ENCODE measurements at regions not wholly inside any gene's neighbourhood (a gene's known extent, or its start where the extent isn't known, plus 50 kb on each side); places are given as distances from the start of the nearest gene placed in this dataset.
"Not testable (repeated sequence)": the region's sequence is repeated elsewhere in the genome, so short reads cannot be mapped to it uniquely, and the experiment has no call there.

GRCh38 chr9:22508354-22508753 is 61.7 kb downstream of the DMRTA1 start:
- peaks cover 28% of the 10 kb centered on the region for H3K9me3 Mint-ChIP-seq (ENCODE audit: low read depth)
- not testable (repeated sequence) for DNase-seq (ENCODE audit: low spot score, unreplicated experiment); H3K27me3 Mint-ChIP-seq; H3K36me3 Mint-ChIP-seq (ENCODE audit: insufficient read depth); H3K27ac Mint-ChIP-seq; H3K4me3 Mint-ChIP-seq (ENCODE audit: low read depth); H3K4me1 Mint-ChIP-seq (ENCODE audit: low read depth)

DNA sequence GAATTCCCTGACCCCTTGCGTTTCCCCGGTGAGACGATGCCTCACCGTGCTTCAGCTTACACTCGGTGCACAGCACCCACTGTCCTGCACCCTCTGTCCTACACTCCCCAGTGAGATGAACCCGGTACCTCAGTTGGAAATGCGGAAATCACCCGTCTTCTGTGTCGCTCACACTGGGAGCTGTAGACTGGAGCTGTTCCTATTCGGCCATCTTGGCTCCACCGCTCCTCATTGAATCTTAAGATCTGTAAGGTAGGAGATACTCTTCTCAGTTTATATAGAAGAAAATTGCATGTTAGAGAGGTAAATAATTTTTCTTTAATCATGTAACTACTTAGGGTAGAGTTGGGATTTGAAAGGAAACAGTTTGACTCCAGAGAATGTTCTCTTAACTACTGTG is 62.2 kb downstream of the DMRTA1 start:
- Mint-ChIP-seq H3K9me3 (ENCODE audit: low read depth) (peaks cover 28% of the 10 kb centered on the region), H3K27me3 (no peaks in the 10 kb centered on the region)

DNA sequence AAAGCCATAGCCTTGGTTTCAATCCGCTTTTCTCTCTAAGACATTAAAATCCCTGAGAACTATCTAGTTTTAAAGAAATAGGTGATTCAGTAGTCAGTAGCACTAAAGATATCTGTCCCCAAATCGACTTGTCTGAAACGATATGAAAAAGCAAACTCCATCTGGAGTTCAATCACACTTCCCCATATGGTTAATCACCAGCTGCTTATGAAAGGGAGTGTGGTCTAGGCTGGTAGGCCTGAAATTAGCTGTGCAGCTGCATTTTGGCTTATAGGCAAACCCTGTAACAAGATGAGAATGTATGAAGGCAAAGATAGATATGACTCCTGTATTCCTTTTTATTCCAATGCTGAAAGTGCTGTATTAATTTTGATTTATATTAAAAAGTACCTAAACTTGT is 65.9 kb downstream of the DMRTA1 start:
- no peaks in the 10 kb centered on the region for H3K36me3 Mint-ChIP-seq (ENCODE audit: insufficient read depth)

More for the DNA sequence above, 62.2 kb downstream of the DMRTA1 start:
- no peak for DNase-seq (ENCODE audit: low spot score, unreplicated experiment)
- Mint-ChIP-seq H3K27ac (no peak overlapping the region), H3K4me1 (ENCODE audit: low read depth) (no peaks in the 10 kb centered on the region), H3K36me3 (ENCODE audit: insufficient read depth) (no peaks in the 10 kb centered on the region), H3K4me3 (ENCODE audit: low read depth) (no peak overlapping the region)
- TF ChIP-seq, protein P1, sequence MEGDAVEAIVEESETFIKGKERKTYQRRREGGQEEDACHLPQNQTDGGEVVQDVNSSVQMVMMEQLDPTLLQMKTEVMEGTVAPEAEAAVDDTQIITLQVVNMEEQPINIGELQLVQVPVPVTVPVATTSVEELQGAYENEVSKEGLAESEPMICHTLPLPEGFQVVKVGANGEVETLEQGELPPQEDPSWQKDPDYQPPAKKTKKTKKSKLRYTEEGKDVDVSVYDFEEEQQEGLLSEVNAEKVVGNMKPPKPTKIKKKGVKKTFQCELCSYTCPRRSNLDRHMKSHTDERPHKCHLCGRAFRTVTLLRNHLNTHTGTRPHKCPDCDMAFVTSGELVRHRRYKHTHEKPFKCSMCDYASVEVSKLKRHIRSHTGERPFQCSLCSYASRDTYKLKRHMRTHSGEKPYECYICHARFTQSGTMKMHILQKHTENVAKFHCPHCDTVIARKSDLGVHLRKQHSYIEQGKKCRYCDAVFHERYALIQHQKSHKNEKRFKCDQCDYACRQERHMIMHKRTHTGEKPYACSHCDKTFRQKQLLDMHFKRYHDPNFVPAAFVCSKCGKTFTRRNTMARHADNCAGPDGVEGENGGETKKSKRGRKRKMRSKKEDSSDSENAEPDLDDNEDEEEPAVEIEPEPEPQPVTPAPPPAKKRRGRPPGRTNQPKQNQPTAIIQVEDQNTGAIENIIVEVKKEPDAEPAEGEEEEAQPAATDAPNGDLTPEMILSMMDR (IDR thresholded peaks at IDR 0.05; ENCODE audit: unreplicated experiment) = no peak

GRCh38 chr9:22514871-22515270 is 68.2 kb downstream of the DMRTA1 start:
- peaks cover 36% of the 10 kb centered on the region for H3K4me1 Mint-ChIP-seq (ENCODE audit: low read depth)
- H3K4me3 Mint-ChIP-seq (ENCODE audit: low read depth) = no peak overlapping the region
- TF ChIP-seq, protein P1 (IDR thresholded peaks at IDR 0.05; ENCODE audit: unreplicated experiment) = no peak

More for the DNA sequence above, 65.9 kb downstream of the DMRTA1 start:
- H3K4me3 Mint-ChIP-seq (ENCODE audit: low read depth) = no peak overlapping the region
- TF ChIP-seq, protein P1 (IDR thresholded peaks at IDR 0.05; ENCODE audit: unreplicated experiment) = no peak
- DNase-seq (ENCODE audit: low spot score, unreplicated experiment) = no peak
- peaks cover 18% of the 10 kb centered on the region for H3K9me3 Mint-ChIP-seq (ENCODE audit: low read depth)
- no peaks in the 10 kb centered on the region for H3K27me3 Mint-ChIP-seq
- H3K4me1 Mint-ChIP-seq (ENCODE audit: low read depth) = peaks cover 19% of the 10 kb centered on the region
- H3K27ac Mint-ChIP-seq = no peak overlapping the region

GRCh38 chr9:22522206-22522740 is 75.6 kb downstream of the DMRTA1 start:
- Mint-ChIP-seq H3K27ac (no peak overlapping the region), H3K27me3 (peaks cover 11% of the 10 kb centered on the region), H3K4me3 (ENCODE audit: low read depth) (no peak overlapping the region), H3K36me3 (ENCODE audit: insufficient read depth) (no peaks in the 10 kb centered on the region), H3K9me3 (ENCODE audit: low read depth) (no peaks in the 10 kb centered on the region), H3K4me1 (ENCODE audit: low read depth) (peaks cover 19% of the 10 kb centered on the region)
- no peak for DNase-seq (ENCODE audit: low spot score, unreplicated experiment)
- TF ChIP-seq, protein P1 (IDR thresholded peaks at IDR 0.05; ENCODE audit: unreplicated experiment) = no peak

More at GRCh38 chr9:22514871-22515270, 68.2 kb downstream of the DMRTA1 start:
- peaks cover 4% of the 10 kb centered on the region for H3K9me3 Mint-ChIP-seq (ENCODE audit: low read depth)
- no peaks in the 10 kb centered on the region for H3K36me3 Mint-ChIP-seq (ENCODE audit: insufficient read depth)
- no peak overlapping the region for H3K27ac Mint-ChIP-seq
- H3K27me3 Mint-ChIP-seq = no peaks in the 10 kb centered on the region
- DNase-seq (ENCODE audit: low spot score, unreplicated experiment) = no peak

- Mint-ChIP-seq H3K4me1 (ENCODE audit: low read depth) (no peaks in the 10 kb centered on the region), H3K27me3 (no peaks in the 10 kb centered on the region), H3K9me3 (ENCODE audit: low read depth) (no peaks in the 10 kb centered on the region), H3K4me3 (ENCODE audit: low read depth) (no peak overlapping the region), H3K27ac (no peak overlapping the region), H3K36me3 (ENCODE audit: insufficient read depth) (no peaks in the 10 kb centered on the region)
- TF ChIP-seq, protein P1 (IDR thresholded peaks at IDR 0.05; ENCODE audit: unreplicated experiment) = peak; percentile 38
- DNase-seq (ENCODE audit: low spot score, unreplicated experiment) = no peak
Measured at GRCh38 chr9:22528485-22528884, 81.9 kb downstream of the DMRTA1 start.

All from progenitor cell of endocrine pancreas (in vitro differentiated cells).